ENCODE measurements at regions not wholly inside any gene's neighbourhood (a gene's known extent, or its start where the extent isn't known, plus 50 kb on each side); places are given as distances from the start of the nearest gene placed in this dataset.

- DNase-seq = no peak
- no peak overlapping the region for H3K4me3 ChIP-seq
- no peaks in the 10 kb centered on the region for H3K36me3 ChIP-seq
- TF ChIP-seq CTCF (IDR thresholded peaks at IDR 0.05) = no peak
- TF ChIP-seq POLR2A (IDR thresholded peaks at IDR 0.05) = no peak
- no peaks in the 10 kb centered on the region for H3K27me3 ChIP-seq
- H3K4me1 ChIP-seq = no peaks in the 10 kb centered on the region
- H3K9me3 ChIP-seq = no peaks in the 10 kb centered on the region
- H3K27ac ChIP-seq = no peak overlapping the region
These were observed 84.7 kb upstream of the TMEM168 start for GRCh38 chr7:112874909-112875308.

GRCh38 chr7:112873831-112874553 lies 83.8 kb upstream of the TMEM168 start:
- Histone ChIP-seq H3K4me1 (no peaks in the 10 kb centered on the region), H3K4me3 (no peak overlapping the region), H3K9me3 (no peaks in the 10 kb centered on the region), H3K27ac (no peak overlapping the region), H3K27me3 (no peaks in the 10 kb centered on the region), H3K36me3 (no peaks in the 10 kb centered on the region)
- TF ChIP-seq POLR2A (IDR thresholded peaks at IDR 0.05) = no peak
- DNase-seq = no peak

GRCh38 chr7:112869111-112869774 lies 79.0 kb upstream of the TMEM168 start:
- Histone ChIP-seq H3K9me3 (no peaks in the 10 kb centered on the region), H3K36me3 (no peaks in the 10 kb centered on the region), H3K4me1 (no peaks in the 10 kb centered on the region), H3K4me3 (no peak overlapping the region), H3K27me3 (no peaks in the 10 kb centered on the region), H3K27ac (no peak overlapping the region)
- TF ChIP-seq POLR2A (IDR thresholded peaks at IDR 0.05) = no peak
- peak in 5 of 6 experiments; percentile 45 to 83 (median 67) for TF ChIP-seq CTCF (IDR thresholded peaks at IDR 0.05)
- DNase-seq = peak in 2 of 3 donors; percentile 28 to 73

- no peak overlapping the region for H3K4me3 ChIP-seq
- no peak for DNase-seq
These were observed 78.4 kb upstream of the TMEM168 start for GRCh38 chr7:112868609-112869008.

GRCh38 chr7:112866424-112866823 lies 76.2 kb upstream of the TMEM168 start:
- Histone ChIP-seq H3K27ac (no peak overlapping the region), H3K27me3 (no peaks in the 10 kb centered on the region), H3K4me1 (no peaks in the 10 kb centered on the region), H3K9me3 (no peaks in the 10 kb centered on the region), H3K4me3 (no peak overlapping the region), H3K36me3 (no peaks in the 10 kb centered on the region)
- DNase-seq = no peak
- TF ChIP-seq CTCF (IDR thresholded peaks at IDR 0.05) = no peak

More at GRCh38 chr7:112868609-112869008, 78.4 kb upstream of the TMEM168 start:
- H3K27ac ChIP-seq = no peak overlapping the region
- no peaks in the 10 kb centered on the region for H3K36me3 ChIP-seq
- no peak for TF ChIP-seq CTCF (IDR thresholded peaks at IDR 0.05)
- TF ChIP-seq POLR2A (IDR thresholded peaks at IDR 0.05) = no peak
- H3K9me3 ChIP-seq = no peaks in the 10 kb centered on the region
- H3K27me3 ChIP-seq = no peaks in the 10 kb centered on the region
- no peaks in the 10 kb centered on the region for H3K4me1 ChIP-seq

- Histone ChIP-seq H3K36me3 (no peaks in the 10 kb centered on the region), H3K4me3 (no peak overlapping the region), H3K4me1 (no peaks in the 10 kb centered on the region), H3K27ac (no peak overlapping the region), H3K9me3 (no peaks in the 10 kb centered on the region), H3K27me3 (no peaks in the 10 kb centered on the region)
- TF ChIP-seq CTCF (IDR thresholded peaks at IDR 0.05) (no peak), POLR2A (IDR thresholded peaks at IDR 0.05) (no peak)
- DNase-seq = no peak
These were observed 74.2 kb upstream of the TMEM168 start for GRCh38 chr7:112864380-112864779.
